Naive thymus-derived CD8-positive, alpha-beta T cell (primary cell): ENCODE measurements at regions not wholly inside any gene's neighbourhood (a gene's known extent, or its start where the extent isn't known, plus 50 kb on each side); places are given as distances from the start of the nearest gene placed in this dataset.

Experiments used
- ATAC-seq, 2 donors: fragments of 150-1000 bp; cut with Tn5 transposase in 1 of 2; sonication (Bioruptor Pico), chemical (Tn5 transposase) in 1 of 2; 1 replicate in 1 of 2; 2 replicates in 1 of 2; pipeline ENCODE4 v1.10.0; 2021; ENCODE audit warnings: mild to moderate bottlenecking in 2 of 2, moderate library complexity in 2 of 2
- POLR2A ChIA-PET: fragments of 350-600 bp; sonication (Branson Sonifier 250); formaldehyde crosslinking; loops from one replicate; lab custom pipeline; 2021; ENCODE audit warnings: antibody characterized with exemption; lab: Charles Lee
- DNase-seq, 10 donors: peaks; one replicate each; pipeline versions ENCODE4 v3.0.0 to v3.0.0-alpha.2; 2020 to 2022
- H3K27ac Mint-ChIP-seq, 10 donors: one replicate each; pipeline ENCODE4 v1.8.0; 2020 to 2022; ENCODE audit warnings: mild to moderate bottlenecking in 10 of 10, mixed read lengths in 10 of 10, moderate library complexity in 4 of 10, inconsistent platforms in 1 of 10
- H3K27me3 Mint-ChIP-seq, 5 donors: one replicate each; pipeline ENCODE4 v1.8.0; 2021 to 2022; ENCODE audit warnings: mixed read lengths in 5 of 5
- H3K36me3 Mint-ChIP-seq, 3 donors: one replicate each; pipeline ENCODE4 v1.8.0; 2020 to 2022; ENCODE audit warnings: mixed read lengths in 3 of 3, mild to moderate bottlenecking in 2 of 3, inconsistent platforms in 1 of 3
- H3K4me1 Mint-ChIP-seq, 4 donors: one replicate each; pipeline ENCODE4 v1.8.0; 2021 to 2022; ENCODE audit warnings: mixed read lengths in 4 of 4
- H3K4me3 Mint-ChIP-seq, 10 donors: one replicate each; pipeline ENCODE4 v1.8.0; 2020 to 2022; ENCODE audit warnings: mild to moderate bottlenecking in 10 of 10, mixed read lengths in 10 of 10, moderate library complexity in 6 of 10, inconsistent platforms in 1 of 10
- H3K9me3 Mint-ChIP-seq, 9 donors: one replicate each; pipeline ENCODE4 v1.8.0; 2020 to 2022; ENCODE audit warnings: mixed read lengths in 9 of 9, mild to moderate bottlenecking in 3 of 9, inconsistent platforms in 1 of 9, moderate library complexity in 1 of 9

DNA sequence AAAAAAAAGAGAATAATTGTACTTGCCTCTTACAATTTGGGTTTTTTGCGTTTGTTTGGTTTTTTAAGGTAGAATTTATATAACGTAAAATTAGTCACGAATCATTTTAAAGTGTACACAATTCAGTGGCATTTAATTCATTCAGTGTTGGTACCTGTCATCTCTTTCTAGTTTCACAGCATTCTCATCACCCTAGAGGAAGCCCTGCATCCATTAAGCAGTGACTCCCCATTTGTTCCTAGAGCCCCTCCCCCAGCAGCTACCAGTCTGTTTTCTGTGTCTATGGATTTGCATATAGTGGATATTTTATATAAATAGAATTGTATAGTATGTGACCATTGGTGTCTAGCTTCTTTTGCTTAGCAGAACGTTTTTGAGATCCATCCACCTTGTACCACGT lies 233.2 kb upstream of the FMN2 start:
- Mint-ChIP-seq H3K27me3 (peaks cover 0 to 2% (median 0%) of the 10 kb centered on the region in 5 donors), H3K27ac (no peak overlapping the region), H3K36me3 (peaks cover 0 to 7% (median 3%) of the 10 kb centered on the region in 3 donors), H3K4me1 (no peaks in the 10 kb centered on the region), H3K9me3 (peaks cover 0 to 15% (median 8%) of the 10 kb centered on the region in 9 donors), H3K4me3 (no peak overlapping the region)
- POLR2A ChIA-PET = no interaction called here
- ATAC-seq (no peak), DNase-seq (no peak)

DNA sequence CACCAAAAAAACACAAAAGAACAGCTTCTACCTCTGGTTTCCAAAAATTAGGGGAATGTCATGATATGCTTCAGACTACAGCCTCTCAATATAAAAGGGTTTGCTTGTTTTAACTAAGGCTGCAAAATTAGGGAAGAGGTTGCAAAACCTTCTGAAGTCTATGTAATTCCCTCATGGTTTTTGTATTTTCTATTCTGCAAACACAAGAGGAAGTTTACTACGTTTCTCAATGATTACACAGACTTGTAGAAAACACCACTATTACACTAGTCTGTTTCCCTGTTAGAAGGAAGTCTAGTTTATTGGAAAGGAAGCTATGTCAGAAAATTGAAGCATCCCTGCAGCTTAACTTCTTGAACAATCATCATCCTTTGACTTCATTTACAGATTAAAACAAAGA lies 229.7 kb upstream of the FMN2 start:
- ATAC-seq = no peak

DNA sequence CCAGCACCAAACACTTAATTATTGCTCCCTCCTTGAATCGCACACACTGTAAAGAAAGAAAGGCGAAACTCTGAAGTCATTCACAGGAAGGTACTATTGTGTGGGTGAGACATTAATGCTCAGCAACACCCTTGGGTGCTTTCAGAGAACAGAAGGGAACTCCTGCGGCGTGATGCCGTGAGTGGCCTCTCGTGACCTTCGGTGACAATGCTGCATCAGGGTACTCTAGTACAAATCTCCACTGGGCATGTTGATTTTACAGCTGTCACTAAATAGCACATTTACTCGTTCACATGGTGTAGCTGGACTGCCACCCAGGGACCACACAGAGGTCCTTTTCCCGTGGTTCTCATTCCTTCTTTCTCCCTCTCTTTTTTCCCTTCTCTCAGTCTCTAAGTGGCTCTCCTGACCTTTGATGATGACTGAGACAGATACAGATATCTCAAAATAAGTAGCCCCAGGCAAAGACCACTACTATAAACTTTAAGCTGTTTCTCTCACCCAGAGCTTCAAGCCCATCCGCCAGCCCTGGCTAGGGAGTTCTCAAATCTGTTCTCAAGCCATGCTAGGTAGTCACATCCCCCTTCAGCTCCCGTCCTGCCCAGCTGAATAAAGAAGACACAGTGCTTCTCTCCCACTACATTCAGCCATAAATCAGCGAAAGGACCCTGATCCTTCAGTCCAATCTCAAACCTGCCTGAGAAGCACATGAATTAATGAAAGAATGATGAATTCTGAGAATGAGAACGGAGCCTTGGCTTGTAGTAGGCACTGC lies 223.4 kb upstream of the FMN2 start:
- ATAC-seq = no peak
- POLR2A ChIA-PET = interaction anchor here (0.5 kb wide), 1 partner anchor 465 kb away, joined by 3 read pairs; no protein-coding TSS in a partner anchor
- Mint-ChIP-seq H3K4me3 (no peak overlapping the region), H3K27ac (peak overlapping the region in 1 of 10 donors; percentile 66), H3K4me1 (no peaks in the 10 kb centered on the region), H3K9me3 (no peaks in the 10 kb centered on the region), H3K36me3 (peaks cover 0 to 5% (median 0%) of the 10 kb centered on the region in 3 donors), H3K27me3 (no peaks in the 10 kb centered on the region)
- no peak for DNase-seq

More for the DNA sequence above, 229.7 kb upstream of the FMN2 start:
- H3K4me1 Mint-ChIP-seq = no peaks in the 10 kb centered on the region
- peaks cover 0 to 5% (median 0%) of the 10 kb centered on the region in 3 donors for H3K36me3 Mint-ChIP-seq
- no peak overlapping the region for H3K4me3 Mint-ChIP-seq
- POLR2A ChIA-PET = no interaction called here
- no peak overlapping the region for H3K27ac Mint-ChIP-seq
- H3K9me3 Mint-ChIP-seq = peaks cover 0 to 2% (median 0%) of the 10 kb centered on the region in 9 donors
- no peak for DNase-seq
- peaks cover 0 to 2% (median 0%) of the 10 kb centered on the region in 5 donors for H3K27me3 Mint-ChIP-seq

DNA sequence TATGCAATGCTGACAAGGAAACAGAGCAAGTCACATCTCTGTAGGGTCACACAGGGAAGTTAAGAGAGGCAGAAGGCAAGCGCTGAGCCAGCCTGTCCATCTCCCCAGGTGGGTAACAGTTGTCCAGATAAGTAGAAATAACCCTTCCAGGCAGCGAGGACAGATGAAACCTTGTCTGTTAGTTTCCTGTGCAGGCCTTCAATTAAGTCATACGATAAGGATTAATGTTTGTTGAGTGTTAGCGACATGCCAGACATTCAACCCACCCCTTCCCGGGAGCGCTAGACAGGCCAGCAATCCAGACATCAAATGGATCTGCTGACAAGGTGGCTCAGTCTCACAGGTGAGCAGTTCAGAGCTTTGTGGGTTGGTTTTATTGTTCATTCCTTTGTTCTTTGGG lies 221.5 kb upstream of the FMN2 start:
- H3K4me3 Mint-ChIP-seq = no peak overlapping the region
- H3K4me1 Mint-ChIP-seq = no peaks in the 10 kb centered on the region
- POLR2A ChIA-PET = no interaction called here
- DNase-seq (no peak), ATAC-seq (no peak)
- H3K27me3 Mint-ChIP-seq = peaks cover 0 to 3% (median 0%) of the 10 kb centered on the region in 5 donors
- no peaks in the 10 kb centered on the region for H3K36me3 Mint-ChIP-seq
- no peaks in the 10 kb centered on the region for H3K9me3 Mint-ChIP-seq
- no peak overlapping the region for H3K27ac Mint-ChIP-seq

DNA sequence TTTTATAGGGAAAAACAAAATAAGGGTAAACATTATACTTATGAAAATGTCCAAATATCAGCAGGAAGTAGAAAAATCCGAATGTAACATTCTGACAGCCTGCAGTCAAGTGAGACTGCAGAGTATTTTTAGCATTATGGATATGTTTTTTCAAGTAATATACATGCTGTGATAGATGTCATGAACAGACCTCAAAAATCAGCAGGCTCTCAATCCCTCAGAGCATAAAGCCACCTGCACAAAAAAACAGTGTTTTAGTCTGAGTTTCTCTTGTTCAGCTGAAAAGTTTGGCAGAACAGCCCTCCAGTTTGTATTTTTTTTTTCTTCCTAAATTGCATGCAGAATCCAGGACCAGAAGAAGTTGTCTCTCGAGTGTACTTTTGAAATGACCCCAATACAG lies 219.1 kb upstream of the FMN2 start:
- no peak overlapping the region for H3K4me3 Mint-ChIP-seq
- no peaks in the 10 kb centered on the region for H3K36me3 Mint-ChIP-seq
- H3K4me1 Mint-ChIP-seq = no peaks in the 10 kb centered on the region
- H3K9me3 Mint-ChIP-seq = no peaks in the 10 kb centered on the region
- ATAC-seq (no peak), DNase-seq (no peak)
- POLR2A ChIA-PET = no interaction called here
- H3K27ac Mint-ChIP-seq = no peak overlapping the region
- H3K27me3 Mint-ChIP-seq = peaks cover 0 to 3% (median 0%) of the 10 kb centered on the region in 5 donors

DNA sequence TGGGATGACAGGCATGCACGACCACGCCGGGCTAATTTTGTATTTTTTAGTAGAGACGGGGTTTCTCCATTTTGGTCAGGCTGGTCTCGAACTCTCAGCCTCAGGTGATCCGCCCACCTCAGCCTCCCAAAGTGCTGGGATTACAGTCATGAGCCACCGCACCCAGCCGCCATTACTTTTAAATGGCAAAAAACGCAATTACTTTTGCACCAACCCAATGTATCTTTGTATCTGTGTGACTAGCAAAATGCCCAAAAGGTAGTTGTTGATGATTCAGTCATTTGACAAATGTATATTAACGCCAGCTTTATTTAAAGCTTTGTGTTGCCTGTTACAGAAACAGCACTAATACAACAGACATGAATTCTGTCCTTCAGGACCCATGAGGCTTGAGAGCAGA lies 216.9 kb upstream of the FMN2 start:
- Mint-ChIP-seq H3K27ac (no peak overlapping the region), H3K4me3 (no peak overlapping the region), H3K36me3 (no peaks in the 10 kb centered on the region), H3K4me1 (no peaks in the 10 kb centered on the region), H3K9me3 (no peaks in the 10 kb centered on the region), H3K27me3 (peaks cover 0 to 3% (median 0%) of the 10 kb centered on the region in 5 donors)
- no peak for DNase-seq
- POLR2A ChIA-PET = no interaction called here
- ATAC-seq = no peak

DNA sequence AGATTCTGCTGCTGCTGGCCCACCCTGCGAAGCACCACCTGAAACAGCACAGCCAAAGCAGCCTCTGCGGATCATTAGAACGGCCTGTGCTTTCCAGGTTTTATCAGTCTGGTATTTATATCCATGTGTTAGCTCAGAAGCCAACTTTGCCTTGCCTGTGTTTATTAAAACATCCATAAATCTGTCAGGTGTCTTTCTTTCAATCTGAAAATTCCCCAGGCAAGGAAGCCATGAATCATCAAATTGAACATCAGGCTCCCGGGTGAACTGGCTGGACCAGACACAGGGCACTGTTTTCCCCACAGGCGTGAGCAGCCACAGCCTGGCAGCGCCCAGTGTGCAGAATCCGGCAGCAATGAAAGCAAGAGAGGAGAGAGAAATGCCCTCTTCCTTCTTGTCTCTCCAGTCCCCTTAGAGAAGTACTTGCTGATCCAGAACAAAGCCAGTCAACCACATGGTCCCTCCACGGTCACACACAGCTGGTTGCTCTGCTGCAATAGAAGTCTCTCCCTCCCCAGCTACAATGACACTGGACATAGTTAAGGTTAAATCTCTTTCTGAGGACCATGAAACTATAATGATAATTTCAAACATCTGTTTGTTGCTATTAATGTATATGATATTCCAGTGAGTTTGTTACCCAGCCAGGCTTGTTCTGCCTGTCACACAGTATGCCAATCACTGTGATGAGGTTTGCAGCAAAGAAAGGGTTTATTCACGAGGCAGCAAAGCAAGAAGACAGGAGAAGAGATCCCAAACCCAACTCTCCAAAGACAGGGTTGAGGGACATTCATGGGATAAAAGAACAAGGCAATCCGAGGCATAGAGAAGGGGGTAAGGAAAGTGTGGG lies 212.1 kb upstream of the FMN2 start:
- ATAC-seq (no peak), DNase-seq (no peak)
- Mint-ChIP-seq H3K27me3 (no peaks in the 10 kb centered on the region), H3K27ac (no peak overlapping the region), H3K4me1 (no peaks in the 10 kb centered on the region), H3K4me3 (no peak overlapping the region), H3K36me3 (no peaks in the 10 kb centered on the region), H3K9me3 (peaks cover 0 to 3% (median 0%) of the 10 kb centered on the region in 9 donors)
- POLR2A ChIA-PET = no interaction called here

DNA sequence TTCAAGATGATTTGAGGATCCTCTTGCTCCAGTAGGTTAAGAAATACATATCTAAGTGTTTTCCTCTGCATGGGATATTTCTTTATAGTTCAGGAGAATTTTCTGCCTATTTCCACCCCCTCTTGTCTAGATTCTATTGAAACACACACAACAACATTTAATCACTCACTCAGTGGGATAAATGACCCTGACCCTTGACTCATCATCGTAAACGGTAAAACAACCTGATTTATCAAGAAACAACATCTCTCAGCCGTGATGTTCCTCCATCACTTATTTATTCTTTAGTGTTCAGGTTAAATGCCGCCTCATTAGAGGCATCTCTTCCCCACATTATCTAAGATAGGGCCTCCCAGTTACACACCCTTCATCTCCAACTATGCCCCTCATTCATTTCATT lies 208.7 kb upstream of the FMN2 start:
- DNase-seq = no peak
- no peaks in the 10 kb centered on the region for H3K36me3 Mint-ChIP-seq
- no peaks in the 10 kb centered on the region for H3K4me1 Mint-ChIP-seq
- no peaks in the 10 kb centered on the region for H3K27me3 Mint-ChIP-seq
- no peak for ATAC-seq
- peaks cover 0 to 3% (median 0%) of the 10 kb centered on the region in 9 donors for H3K9me3 Mint-ChIP-seq
- POLR2A ChIA-PET = no interaction called here
- H3K27ac Mint-ChIP-seq = no peak overlapping the region
- no peak overlapping the region for H3K4me3 Mint-ChIP-seq

DNA sequence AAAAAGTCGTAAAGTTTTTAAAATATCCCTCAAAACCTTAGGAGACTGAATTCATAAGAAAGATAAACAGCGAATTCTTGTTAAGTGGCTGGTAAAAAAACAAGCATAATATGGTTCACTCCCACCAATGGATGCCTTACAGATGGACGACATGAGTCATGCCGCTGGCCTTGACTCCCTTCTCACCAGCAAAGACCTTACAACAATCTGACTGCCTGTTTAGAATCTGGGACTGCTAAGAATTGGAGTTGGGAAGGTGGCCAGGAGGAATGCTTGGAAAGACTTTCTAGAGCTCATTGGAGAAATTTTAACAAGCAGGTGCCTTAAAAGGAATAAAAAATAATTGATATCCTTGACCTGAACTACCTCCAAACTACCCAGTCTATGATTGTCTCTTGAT lies 206.9 kb upstream of the FMN2 start:
- Mint-ChIP-seq H3K27me3 (no peaks in the 10 kb centered on the region), H3K4me3 (no peak overlapping the region), H3K36me3 (no peaks in the 10 kb centered on the region), H3K9me3 (peaks cover 0 to 3% (median 0%) of the 10 kb centered on the region in 9 donors), H3K4me1 (no peaks in the 10 kb centered on the region), H3K27ac (no peak overlapping the region)
- ATAC-seq (no peak), DNase-seq (no peak)
- POLR2A ChIA-PET = no interaction called here

DNA sequence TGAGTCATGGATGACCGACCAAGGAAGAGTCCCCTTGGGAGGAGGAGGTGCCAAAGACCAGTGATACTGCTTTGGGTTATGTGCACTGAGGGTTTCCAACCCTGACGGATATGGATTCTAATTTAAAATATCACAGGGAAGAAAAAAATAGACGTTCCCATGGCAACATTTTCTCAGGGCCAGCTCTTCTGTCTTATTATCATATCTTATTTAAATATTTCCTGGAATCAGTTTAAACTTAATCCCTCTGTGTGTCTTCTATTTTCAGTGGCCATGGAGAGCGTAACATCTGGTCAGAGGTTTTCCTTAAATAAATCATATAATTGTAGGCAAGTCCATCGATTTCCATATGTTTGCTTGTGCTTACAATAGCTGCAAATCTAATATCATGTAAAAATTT lies 205.4 kb upstream of the FMN2 start:
- Mint-ChIP-seq H3K9me3 (peaks cover 0 to 3% (median 0%) of the 10 kb centered on the region in 9 donors), H3K4me1 (no peaks in the 10 kb centered on the region), H3K4me3 (no peak overlapping the region), H3K36me3 (no peaks in the 10 kb centered on the region), H3K27me3 (no peaks in the 10 kb centered on the region), H3K27ac (no peak overlapping the region)
- no peak for DNase-seq
- POLR2A ChIA-PET = no interaction called here
- no peak for ATAC-seq

DNA sequence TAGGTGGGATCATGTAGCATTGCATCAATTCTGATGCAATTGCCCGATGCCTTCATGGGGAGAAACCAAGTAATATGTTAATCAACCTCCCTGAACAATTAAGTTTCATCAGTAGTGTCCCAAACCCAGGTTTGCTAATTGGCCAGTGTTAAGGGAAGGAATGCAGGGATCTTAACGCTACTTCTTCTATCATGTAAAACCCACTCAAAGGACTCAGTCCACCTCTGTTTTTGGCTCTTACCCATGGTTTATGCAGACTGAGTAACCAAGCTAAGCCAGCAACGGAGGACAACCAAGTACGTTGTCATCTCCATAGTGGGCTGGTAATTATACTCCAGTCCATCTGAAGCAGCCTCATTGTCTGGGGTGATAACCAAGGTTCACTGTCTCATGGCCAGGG lies 203.0 kb upstream of the FMN2 start:
- POLR2A ChIA-PET = no interaction called here
- no peak for DNase-seq
- H3K4me1 Mint-ChIP-seq = no peaks in the 10 kb centered on the region
- no peaks in the 10 kb centered on the region for H3K9me3 Mint-ChIP-seq
- no peaks in the 10 kb centered on the region for H3K36me3 Mint-ChIP-seq
- ATAC-seq = no peak
- H3K27me3 Mint-ChIP-seq = no peaks in the 10 kb centered on the region
- H3K27ac Mint-ChIP-seq = no peak overlapping the region
- no peak overlapping the region for H3K4me3 Mint-ChIP-seq

DNA sequence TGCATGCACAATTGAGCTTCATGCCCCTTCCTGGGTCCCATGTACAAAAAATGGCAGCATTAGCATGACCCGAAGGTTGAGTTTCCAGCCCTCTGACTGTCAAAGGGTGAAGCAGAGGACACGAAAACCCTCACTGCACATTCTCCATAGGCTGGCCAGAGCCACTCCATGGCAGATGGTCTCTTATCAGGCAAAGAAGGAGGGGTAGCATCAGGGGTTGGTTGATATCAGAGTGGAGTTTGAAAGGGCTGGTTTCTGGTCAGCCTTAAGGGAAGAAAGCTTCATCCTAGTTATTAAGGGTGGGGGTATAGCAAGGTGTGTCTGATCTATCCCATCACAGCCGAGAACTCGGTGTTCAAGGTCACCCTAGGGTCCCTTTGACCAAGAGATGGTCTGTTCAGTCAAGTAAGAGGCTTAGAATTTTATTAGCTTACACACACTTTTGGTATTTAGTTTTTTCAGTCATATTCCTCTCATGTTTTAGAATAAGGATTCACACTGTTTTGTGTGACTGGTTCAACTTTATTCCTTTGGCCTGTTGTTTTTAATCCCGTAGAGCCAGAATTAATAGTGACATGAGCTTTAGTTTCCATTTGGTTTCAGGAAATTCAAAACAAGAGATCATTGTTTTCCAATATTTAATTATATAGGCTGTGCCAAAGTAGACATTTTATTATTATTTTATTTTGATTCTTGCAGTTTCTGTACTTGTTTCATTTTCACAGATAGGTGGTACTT lies 199.9 kb upstream of the FMN2 start:
- Mint-ChIP-seq H3K27me3 (peaks cover 0 to 10% (median 1%) of the 10 kb centered on the region in 5 donors), H3K27ac (no peak overlapping the region), H3K4me3 (no peak overlapping the region), H3K4me1 (no peaks in the 10 kb centered on the region), H3K36me3 (no peaks in the 10 kb centered on the region), H3K9me3 (no peaks in the 10 kb centered on the region)
- POLR2A ChIA-PET = no interaction called here
- ATAC-seq (no peak), DNase-seq (no peak)

DNA sequence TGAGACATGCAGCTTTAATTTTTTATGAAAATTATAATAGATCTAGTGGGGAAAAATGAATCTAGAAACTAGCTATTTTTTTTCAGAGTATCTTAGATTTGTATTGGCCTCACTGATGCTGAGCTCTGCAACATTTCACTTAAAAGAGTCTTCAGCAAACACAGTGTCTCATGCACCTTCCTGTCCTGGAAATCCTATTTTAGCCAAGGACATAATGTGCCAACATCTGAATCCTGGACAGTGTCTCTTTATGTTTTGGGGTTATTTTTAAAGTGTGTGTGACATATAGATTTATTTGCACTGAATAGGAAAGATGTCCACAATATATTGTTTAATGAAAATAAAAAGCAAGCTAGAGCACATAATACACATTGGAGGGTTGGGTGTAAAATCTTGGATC lies 199.1 kb upstream of the FMN2 start:
- Mint-ChIP-seq H3K36me3 (no peaks in the 10 kb centered on the region), H3K4me3 (no peak overlapping the region), H3K27me3 (peaks cover 0 to 10% (median 1%) of the 10 kb centered on the region in 5 donors), H3K27ac (no peak overlapping the region), H3K9me3 (no peaks in the 10 kb centered on the region), H3K4me1 (no peaks in the 10 kb centered on the region)
- POLR2A ChIA-PET = no interaction called here
- ATAC-seq (no peak), DNase-seq (no peak)
